Skeletal muscle tissue (tissue), 3 donors: ENCODE measurements at regions not wholly inside any gene's neighbourhood (a gene's known extent, or its start where the extent isn't known, plus 50 kb on each side); places are given as distances from the start of the nearest gene placed in this dataset.

Experiments used
- H3K27ac ChIP-seq: one replicate; pipeline ENCODE4 v1.7.0; 2013; ENCODE audit warnings: mild to moderate bottlenecking, low read depth, low read length, inconsistent platforms
- H3K27me3 ChIP-seq, 3 donors: one replicate each; pipeline ENCODE4 v1.7.0; 2013; ENCODE audit warnings: low read length in 3 of 3; ENCODE audit not compliant: control insufficient read depth in 3 of 3, insufficient read depth in 3 of 3
- H3K36me3 ChIP-seq, 3 donors: one replicate each; pipeline ENCODE4 v1.7.0; 2013; ENCODE audit warnings: low read length in 3 of 3; ENCODE audit not compliant: control insufficient read depth in 3 of 3, insufficient read depth in 3 of 3
- H3K4me1 ChIP-seq, 3 donors: one replicate each; pipeline ENCODE4 v1.7.0; 2013; ENCODE audit warnings: low read length in 3 of 3, mild to moderate bottlenecking in 3 of 3; ENCODE audit not compliant: control insufficient read depth in 3 of 3, insufficient read depth in 3 of 3
- H3K4me3 ChIP-seq, 3 donors: one replicate each; pipeline ENCODE4 v1.7.0; 2013; ENCODE audit warnings: low read length in 3 of 3
- H3K9ac ChIP-seq, 3 donors: one replicate each; pipeline ENCODE4 v1.7.0; 2013; ENCODE audit warnings: low read length in 3 of 3, mild to moderate bottlenecking in 3 of 3, moderate library complexity in 2 of 3, low read depth in 1 of 3
- H3K9me3 ChIP-seq, 3 donors: one replicate each; pipeline ENCODE4 v1.7.0; 2013; ENCODE audit warnings: low read length in 3 of 3; ENCODE audit not compliant: control insufficient read depth in 3 of 3
- donor health status: Osteomylitis.

DNA sequence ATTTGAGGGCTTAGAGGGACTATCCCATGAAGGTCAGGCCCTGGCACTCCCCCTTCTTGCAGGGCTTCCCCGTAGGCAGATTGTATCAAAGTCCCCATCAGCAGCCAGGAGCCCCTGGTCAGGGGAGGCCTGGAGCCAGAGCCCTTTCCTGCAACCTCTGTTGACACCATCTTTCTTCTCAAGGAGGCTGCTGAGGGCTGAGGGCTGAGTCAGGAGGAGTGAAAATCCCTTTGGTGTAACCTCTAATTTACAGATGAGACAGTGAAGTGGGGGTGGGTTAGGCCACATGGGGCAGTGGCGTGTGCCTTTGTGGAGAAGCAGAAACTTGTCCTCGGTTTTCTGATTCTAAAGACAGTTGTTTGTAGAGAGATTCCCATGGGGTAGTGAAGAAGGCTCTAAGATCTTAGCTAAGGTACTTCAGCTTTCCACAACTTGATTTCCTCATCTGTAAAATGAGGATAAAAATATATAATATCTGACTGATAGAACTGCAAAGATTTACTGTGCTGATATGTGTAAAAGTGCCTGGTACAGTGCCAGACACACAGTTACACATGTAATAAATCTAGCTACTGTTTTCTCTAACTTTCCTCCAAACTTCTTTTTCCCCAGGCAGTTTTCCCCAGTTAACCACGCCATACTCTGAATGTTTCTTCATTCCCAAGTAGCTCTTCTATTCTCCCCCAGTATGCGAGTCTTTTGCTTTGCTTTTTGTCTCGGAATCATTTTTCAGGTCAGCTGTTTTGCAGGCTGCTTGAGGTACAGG lies 249.4 kb upstream of the TPM1 start:
- no peak overlapping the region for H3K4me3 ChIP-seq
- no peaks in the 10 kb centered on the region for H3K4me1 ChIP-seq
- no peak overlapping the region for H3K27ac ChIP-seq
- H3K36me3 ChIP-seq: peaks cover 15 to 41% (median 28%) of the 10 kb centered on the region in 3 donors
- H3K9me3 ChIP-seq: no peaks in the 10 kb centered on the region
- H3K9ac ChIP-seq: no peak overlapping the region
- H3K27me3 ChIP-seq: no peaks in the 10 kb centered on the region

- H3K27me3 ChIP-seq: no peaks in the 10 kb centered on the region
- H3K4me3 ChIP-seq: no peak overlapping the region
- H3K9ac ChIP-seq: no peak overlapping the region
- H3K9me3 ChIP-seq: no peaks in the 10 kb centered on the region
- peaks cover 15 to 46% (median 28%) of the 10 kb centered on the region in 3 donors for H3K36me3 ChIP-seq
- no peaks in the 10 kb centered on the region for H3K4me1 ChIP-seq
- H3K27ac ChIP-seq: no peak overlapping the region
Observed at GRCh38 chr15:62793752-62794144, 248.8 kb upstream of the TPM1 start.

DNA sequence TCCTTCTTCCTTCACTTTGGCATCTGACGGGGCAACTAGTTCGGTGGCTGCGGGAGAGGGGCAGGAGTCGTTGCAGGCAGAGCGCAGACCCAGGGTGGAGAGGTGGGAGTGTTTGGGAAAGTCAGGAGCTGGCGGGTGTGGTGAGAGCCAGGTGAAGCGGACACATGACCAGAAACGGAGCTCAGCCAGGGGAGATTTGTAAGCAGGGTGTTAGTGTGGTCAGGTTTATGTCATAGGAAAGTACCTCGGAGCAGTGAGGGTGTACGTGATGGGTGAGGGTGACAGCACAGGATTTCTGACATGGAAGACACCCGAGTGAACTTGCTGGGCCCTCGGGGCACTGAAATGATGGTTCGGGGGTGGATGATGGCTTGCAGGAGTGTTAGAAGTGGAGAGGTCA lies 247.4 kb upstream of the TPM1 start:
- Histone ChIP-seq H3K9me3 (no peaks in the 10 kb centered on the region), H3K4me3 (no peak overlapping the region), H3K27ac (no peak overlapping the region), H3K27me3 (no peaks in the 10 kb centered on the region), H3K4me1 (peaks cover 0 to 7% (median 5%) of the 10 kb centered on the region in 3 donors), H3K9ac (no peak overlapping the region), H3K36me3 (peaks cover 16 to 44% (median 29%) of the 10 kb centered on the region in 3 donors)

DNA sequence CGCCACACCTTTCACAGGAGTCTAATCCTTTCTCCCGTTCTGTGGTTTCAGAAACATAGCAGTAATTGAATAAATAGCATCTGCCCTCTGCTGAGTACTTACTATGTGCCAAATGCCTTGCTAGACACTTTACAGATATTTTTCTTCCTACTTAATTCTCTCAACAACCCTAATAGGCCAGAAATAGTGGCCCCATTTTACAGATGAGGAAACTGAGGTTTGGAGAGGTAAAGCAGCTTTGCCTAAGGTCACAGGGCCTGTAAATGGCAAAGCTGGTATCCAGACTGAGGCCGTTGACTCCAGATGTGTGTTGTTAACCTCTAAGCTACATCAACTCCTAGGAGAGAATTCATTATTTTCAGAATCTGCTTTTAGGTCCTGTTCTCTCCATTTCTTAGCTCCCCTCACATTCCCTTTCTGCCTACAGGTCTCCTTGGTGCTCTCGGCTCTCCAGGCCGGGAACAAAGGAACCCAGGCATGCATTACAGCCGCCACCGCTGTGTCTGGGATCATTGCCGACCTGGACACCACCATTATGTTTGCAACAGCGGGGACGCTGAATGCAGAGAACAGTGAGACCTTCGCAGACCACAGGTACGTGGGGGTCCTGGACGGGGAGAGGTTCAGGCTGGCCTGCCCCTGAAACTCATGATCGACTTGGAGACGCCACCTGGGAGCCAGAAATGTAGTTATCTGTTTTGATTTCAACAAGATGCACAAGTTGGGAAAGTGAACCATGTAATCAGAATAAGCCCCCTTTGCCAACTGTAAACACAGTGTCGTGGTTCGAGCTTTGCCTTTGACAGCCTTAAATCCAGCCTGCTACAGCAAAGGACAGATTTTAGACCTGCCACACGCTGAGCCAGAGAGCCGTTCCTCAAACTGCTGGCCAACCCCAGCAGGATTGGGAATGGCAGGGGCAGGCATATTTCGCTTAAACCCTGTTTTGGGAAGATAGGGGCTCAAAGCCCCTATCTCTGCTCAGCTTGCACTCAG lies 246.5 kb upstream of the TPM1 start:
- peaks cover 16 to 52% (median 37%) of the 10 kb centered on the region in 3 donors for H3K36me3 ChIP-seq
- no peak overlapping the region for H3K9ac ChIP-seq
- no peak overlapping the region for H3K4me3 ChIP-seq
- no peak overlapping the region for H3K27ac ChIP-seq
- no peaks in the 10 kb centered on the region for H3K9me3 ChIP-seq
- H3K27me3 ChIP-seq: no peaks in the 10 kb centered on the region
- peaks cover 0 to 7% (median 5%) of the 10 kb centered on the region in 3 donors for H3K4me1 ChIP-seq

DNA sequence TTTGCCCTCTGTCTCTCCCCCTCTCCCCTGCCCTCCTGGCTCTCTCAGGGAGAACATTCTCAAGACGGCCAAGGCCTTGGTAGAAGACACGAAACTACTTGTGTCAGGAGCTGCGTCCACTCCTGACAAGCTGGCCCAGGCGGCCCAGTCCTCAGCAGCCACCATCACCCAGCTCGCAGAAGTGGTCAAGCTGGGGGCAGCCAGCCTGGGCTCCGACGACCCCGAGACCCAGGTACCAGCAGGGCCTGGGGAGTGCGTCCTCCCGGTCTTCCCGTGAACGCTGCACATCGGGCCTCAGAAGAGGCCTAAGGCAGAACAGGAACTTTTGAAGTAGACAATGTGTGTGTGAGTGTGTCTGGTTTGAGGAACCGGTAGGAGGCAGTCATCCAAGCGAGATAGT lies 245.4 kb upstream of the TPM1 start:
- Histone ChIP-seq H3K9ac (no peak overlapping the region), H3K4me1 (peaks cover 0 to 7% (median 5%) of the 10 kb centered on the region in 3 donors), H3K36me3 (peaks cover 16 to 58% (median 37%) of the 10 kb centered on the region in 3 donors), H3K9me3 (no peaks in the 10 kb centered on the region), H3K27me3 (no peaks in the 10 kb centered on the region), H3K27ac (no peak overlapping the region), H3K4me3 (no peak overlapping the region)

DNA sequence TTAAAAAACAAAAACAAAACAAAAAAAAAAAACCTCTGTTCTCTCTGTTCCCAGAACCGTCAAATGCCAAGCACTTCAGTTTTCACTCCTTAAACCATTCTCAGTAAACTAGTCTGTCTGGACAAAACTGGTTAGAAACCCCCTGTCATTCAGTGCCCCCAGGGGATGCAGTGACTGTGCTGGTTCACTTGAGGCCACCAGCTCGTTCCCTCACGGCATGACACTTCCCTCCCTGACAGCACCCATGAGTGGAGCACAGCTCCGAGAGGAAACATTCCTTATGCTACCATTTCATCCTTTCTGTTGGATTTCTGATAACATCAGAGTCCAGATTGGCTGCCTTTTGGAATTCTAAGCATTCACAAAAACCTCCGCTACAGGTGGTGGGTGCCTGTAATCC lies 244.0 kb upstream of the TPM1 start:
- H3K4me1 ChIP-seq: peaks cover 0 to 7% (median 5%) of the 10 kb centered on the region in 3 donors
- no peaks in the 10 kb centered on the region for H3K9me3 ChIP-seq
- H3K9ac ChIP-seq: no peak overlapping the region
- peaks cover 16 to 49% (median 38%) of the 10 kb centered on the region in 3 donors for H3K36me3 ChIP-seq
- H3K27me3 ChIP-seq: no peaks in the 10 kb centered on the region
- H3K4me3 ChIP-seq: no peak overlapping the region
- H3K27ac ChIP-seq: no peak overlapping the region

- Histone ChIP-seq H3K27me3 (no peaks in the 10 kb centered on the region), H3K4me3 (no peak overlapping the region), H3K27ac (no peak overlapping the region), H3K9ac (no peak overlapping the region), H3K9me3 (no peaks in the 10 kb centered on the region), H3K4me1 (peaks cover 0 to 7% (median 5%) of the 10 kb centered on the region in 3 donors), H3K36me3 (peaks cover 16 to 48% (median 38%) of the 10 kb centered on the region in 3 donors)
Observed at GRCh38 chr15:62799037-62799436, 243.5 kb upstream of the TPM1 start.

- Histone ChIP-seq H3K27me3 (no peaks in the 10 kb centered on the region), H3K4me3 (no peak overlapping the region), H3K27ac (no peak overlapping the region), H3K9me3 (no peaks in the 10 kb centered on the region), H3K36me3 (peaks cover 15 to 44% (median 43%) of the 10 kb centered on the region in 3 donors), H3K4me1 (peaks cover 0 to 7% (median 5%) of the 10 kb centered on the region in 3 donors), H3K9ac (peak overlapping the region in 1 of 3 donors; percentile 54)
Observed at GRCh38 chr15:62799919-62800318, 242.6 kb upstream of the TPM1 start.

GRCh38 chr15:62802612-62803011 lies 239.9 kb upstream of the TPM1 start:
- no peak overlapping the region for H3K4me3 ChIP-seq

More at GRCh38 chr15:62802612-62803011, 239.9 kb upstream of the TPM1 start:
- Histone ChIP-seq H3K36me3 (peaks cover 17 to 51% (median 51%) of the 10 kb centered on the region in 3 donors), H3K9ac (no peak overlapping the region), H3K9me3 (no peaks in the 10 kb centered on the region), H3K27me3 (no peaks in the 10 kb centered on the region), H3K27ac (no peak overlapping the region), H3K4me1 (peaks cover 0 to 7% (median 5%) of the 10 kb centered on the region in 3 donors)
